ENCODE measurements at regions not wholly inside any gene's neighbourhood (a gene's known extent, or its start where the extent isn't known, plus 50 kb on each side); places are given as distances from the start of the nearest gene placed in this dataset.

GRCh38 chr10:83764666-83765065, 374.6 kb upstream of the GHITM start:
- Histone ChIP-seq H2AFZ (ENCODE audit: control insufficient read depth, low read length) (no peak overlapping the region), H3K27ac (ENCODE audit: control insufficient read depth, insufficient read depth, low read length) (no peak overlapping the region), H3K79me2 (ENCODE audit: control insufficient read depth, insufficient read depth, low read length) (no peaks in the 10 kb centered on the region), H3K4me3 (ENCODE audit: control insufficient read depth in 2 of 3, extremely low read depth in 1 of 3, insufficient read depth in 2 of 3, low read depth in 1 of 3, low read length in 3 of 3) (no peak overlapping the region), H4K20me1 (ENCODE audit: control insufficient read depth, extremely low read depth, insufficient read depth, low read length) (no peaks in the 10 kb centered on the region), H3K9ac (ENCODE audit: control insufficient read depth, extremely low read depth, insufficient read depth, low read length) (no peak overlapping the region), H3K4me2 (ENCODE audit: control insufficient read depth, extremely low read depth, insufficient read depth, low read depth, low read length) (no peak overlapping the region), H3K27me3 (ENCODE audit: control insufficient read depth, extremely low read depth, insufficient read depth, low read length) (no peaks in the 10 kb centered on the region), H3K36me3 (ENCODE audit: control insufficient read depth in 2 of 2, extremely low read depth in 1 of 2, insufficient read depth in 2 of 2, low read length in 2 of 2) (no peaks in the 10 kb centered on the region), H3K9me1 (ENCODE audit: control insufficient read depth, extremely low read depth, insufficient read depth, low read length) (no peaks in the 10 kb centered on the region), H3K9me3 (ENCODE audit: control insufficient read depth, low read depth, low read length) (no peaks in the 10 kb centered on the region), H3K4me1 (ENCODE audit: control insufficient read depth, extremely low read depth, insufficient read depth, low read length) (no peaks in the 10 kb centered on the region)
- no peak for DNase-seq (ENCODE audit: low read depth, low spot score)
- TF ChIP-seq, protein P1, sequence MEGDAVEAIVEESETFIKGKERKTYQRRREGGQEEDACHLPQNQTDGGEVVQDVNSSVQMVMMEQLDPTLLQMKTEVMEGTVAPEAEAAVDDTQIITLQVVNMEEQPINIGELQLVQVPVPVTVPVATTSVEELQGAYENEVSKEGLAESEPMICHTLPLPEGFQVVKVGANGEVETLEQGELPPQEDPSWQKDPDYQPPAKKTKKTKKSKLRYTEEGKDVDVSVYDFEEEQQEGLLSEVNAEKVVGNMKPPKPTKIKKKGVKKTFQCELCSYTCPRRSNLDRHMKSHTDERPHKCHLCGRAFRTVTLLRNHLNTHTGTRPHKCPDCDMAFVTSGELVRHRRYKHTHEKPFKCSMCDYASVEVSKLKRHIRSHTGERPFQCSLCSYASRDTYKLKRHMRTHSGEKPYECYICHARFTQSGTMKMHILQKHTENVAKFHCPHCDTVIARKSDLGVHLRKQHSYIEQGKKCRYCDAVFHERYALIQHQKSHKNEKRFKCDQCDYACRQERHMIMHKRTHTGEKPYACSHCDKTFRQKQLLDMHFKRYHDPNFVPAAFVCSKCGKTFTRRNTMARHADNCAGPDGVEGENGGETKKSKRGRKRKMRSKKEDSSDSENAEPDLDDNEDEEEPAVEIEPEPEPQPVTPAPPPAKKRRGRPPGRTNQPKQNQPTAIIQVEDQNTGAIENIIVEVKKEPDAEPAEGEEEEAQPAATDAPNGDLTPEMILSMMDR (optimal IDR thresholded peaks at IDR 0.05 in 1 of 3, IDR thresholded peaks at IDR 0.05 in 1 of 3, conservative IDR thresholded peaks at IDR 0.05 in 1 of 3; ENCODE audit: extremely low read depth in 1 of 3, insufficient read depth in 2 of 3, low read length in 3 of 3): no peak
- no peak for TF ChIP-seq EZH2 (IDR thresholded peaks at IDR 0.05; ENCODE audit: low read length)
- FAIRE-seq: no peak
- dilution Hi-C loops (cut with MboI; ENCODE audit: extremely low pct_ligation_motif_present, low sequenced_read_pairs): no loop called here

DNA sequence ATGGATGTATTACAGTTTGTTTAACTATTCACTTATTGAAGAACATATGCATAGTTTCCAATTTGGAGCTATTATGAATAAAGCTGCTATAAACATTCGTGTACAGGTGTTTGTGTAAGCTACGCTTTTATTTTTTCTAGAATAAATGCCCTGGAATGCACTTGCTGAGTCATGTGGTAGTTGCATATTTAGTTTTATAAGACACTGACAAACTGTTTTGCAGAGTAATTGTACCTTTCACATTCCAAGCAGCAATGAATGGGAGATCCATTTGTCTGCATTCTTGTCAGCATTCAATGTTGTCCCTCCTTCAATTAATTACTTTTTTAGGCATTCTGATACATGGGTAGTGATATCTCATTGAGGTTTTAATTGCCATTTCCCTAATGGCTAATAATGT, 373.6 kb upstream of the GHITM start:
- Histone ChIP-seq H3K4me2 (ENCODE audit: control insufficient read depth, extremely low read depth, insufficient read depth, low read depth, low read length) (no peak overlapping the region), H3K9ac (ENCODE audit: control insufficient read depth, extremely low read depth, insufficient read depth, low read length) (no peak overlapping the region), H3K4me3 (ENCODE audit: control insufficient read depth in 2 of 3, extremely low read depth in 1 of 3, insufficient read depth in 2 of 3, low read depth in 1 of 3, low read length in 3 of 3) (no peak overlapping the region), H4K20me1 (ENCODE audit: control insufficient read depth, extremely low read depth, insufficient read depth, low read length) (no peaks in the 10 kb centered on the region), H3K9me1 (ENCODE audit: control insufficient read depth, extremely low read depth, insufficient read depth, low read length) (no peaks in the 10 kb centered on the region), H2AFZ (ENCODE audit: control insufficient read depth, low read length) (no peak overlapping the region), H3K9me3 (ENCODE audit: control insufficient read depth, low read depth, low read length) (no peaks in the 10 kb centered on the region), H3K4me1 (ENCODE audit: control insufficient read depth, extremely low read depth, insufficient read depth, low read length) (no peaks in the 10 kb centered on the region), H3K27ac (ENCODE audit: control insufficient read depth, insufficient read depth, low read length) (no peak overlapping the region), H3K36me3 (ENCODE audit: control insufficient read depth in 2 of 2, extremely low read depth in 1 of 2, insufficient read depth in 2 of 2, low read length in 2 of 2) (no peaks in the 10 kb centered on the region), H3K79me2 (ENCODE audit: control insufficient read depth, insufficient read depth, low read length) (no peaks in the 10 kb centered on the region), H3K27me3 (ENCODE audit: control insufficient read depth, extremely low read depth, insufficient read depth, low read length) (no peaks in the 10 kb centered on the region)
- DNase-seq (ENCODE audit: low read depth, low spot score): no peak
- dilution Hi-C loops (cut with MboI; ENCODE audit: extremely low pct_ligation_motif_present, low sequenced_read_pairs): no loop called here
- TF ChIP-seq EZH2 (IDR thresholded peaks at IDR 0.05; ENCODE audit: low read length): no peak
- TF ChIP-seq, protein P1 (optimal IDR thresholded peaks at IDR 0.05 in 1 of 3, IDR thresholded peaks at IDR 0.05 in 1 of 3, conservative IDR thresholded peaks at IDR 0.05 in 1 of 3; ENCODE audit: extremely low read depth in 1 of 3, insufficient read depth in 2 of 3, low read length in 3 of 3): no peak
- FAIRE-seq: no peak

All from keratinocyte (primary cell).